Activated T-cell treated with anti-CD3 and anti-CD28 coated beads, Interleukin-2, amount 50 U/mL, for 48 hours (primary cell): ENCODE measurements at regions not wholly inside any gene's neighbourhood (a gene's known extent, or its start where the extent isn't known, plus 50 kb on each side); places are given as distances from the start of the nearest gene placed in this dataset.

Source experiments
- DNase-seq, 2 experiments: peaks; one replicate each; pipeline ENCODE4 v3.0.0-alpha.2; 2020

GRCh38 chr3:87041191-87041590 is 50.2 kb upstream of the VGLL3 start:
- no peak for DNase-seq
